LNCaP clone FGC (cell line): ENCODE measurements at regions not wholly inside any gene's neighbourhood (a gene's known extent, or its start where the extent isn't known, plus 50 kb on each side); places are given as distances from the start of the nearest gene placed in this dataset.
"Not testable (repeated sequence)": the region's sequence is repeated elsewhere in the genome, so short reads cannot be mapped to it uniquely, and the experiment has no call there.

Source experiments
- DNase-seq: peaks from one replicate; pipeline ENCODE4 v3.0.0-alpha.2; 2011; ENCODE audit warnings: low read depth
- H3K4me3 ChIP-seq: 2 replicates; pipeline ENCODE4 v1.5.1; 2011; ENCODE audit warnings: mild to moderate bottlenecking, low read depth, low read length, control low read depth
- TF ChIP-seq, protein P1 (sequence below): IDR thresholded peaks from 2 replicates; pipeline ENCODE4 v1.5.1; 2012; ENCODE audit warnings: mild to moderate bottlenecking; ENCODE audit not compliant: control insufficient read depth, insufficient read depth; ENCODE audit errors: extremely low read depth

DNA sequence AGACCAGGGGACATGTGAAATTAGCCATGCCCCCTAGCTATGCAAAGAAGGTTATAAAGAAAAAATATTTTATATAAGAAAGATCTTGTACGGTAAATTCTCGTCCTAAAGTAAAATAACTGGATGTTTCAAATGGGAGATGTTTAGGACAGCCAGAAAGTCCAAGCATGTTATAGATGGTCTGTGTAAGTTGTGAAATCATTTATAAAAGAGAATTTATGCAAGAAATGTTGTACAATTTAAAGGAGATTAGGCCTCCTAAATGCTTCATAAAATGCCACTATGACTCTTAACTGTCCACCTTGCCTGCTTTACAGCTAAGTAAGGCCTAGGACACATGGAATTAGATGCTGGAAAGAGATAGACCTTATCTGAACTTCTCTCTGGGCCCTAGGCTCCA lies 118.1 kb upstream of the POGK start:
- H3K4me3 ChIP-seq, result no peak overlapping the region
- no peak for DNase-seq
- TF ChIP-seq, protein P1, sequence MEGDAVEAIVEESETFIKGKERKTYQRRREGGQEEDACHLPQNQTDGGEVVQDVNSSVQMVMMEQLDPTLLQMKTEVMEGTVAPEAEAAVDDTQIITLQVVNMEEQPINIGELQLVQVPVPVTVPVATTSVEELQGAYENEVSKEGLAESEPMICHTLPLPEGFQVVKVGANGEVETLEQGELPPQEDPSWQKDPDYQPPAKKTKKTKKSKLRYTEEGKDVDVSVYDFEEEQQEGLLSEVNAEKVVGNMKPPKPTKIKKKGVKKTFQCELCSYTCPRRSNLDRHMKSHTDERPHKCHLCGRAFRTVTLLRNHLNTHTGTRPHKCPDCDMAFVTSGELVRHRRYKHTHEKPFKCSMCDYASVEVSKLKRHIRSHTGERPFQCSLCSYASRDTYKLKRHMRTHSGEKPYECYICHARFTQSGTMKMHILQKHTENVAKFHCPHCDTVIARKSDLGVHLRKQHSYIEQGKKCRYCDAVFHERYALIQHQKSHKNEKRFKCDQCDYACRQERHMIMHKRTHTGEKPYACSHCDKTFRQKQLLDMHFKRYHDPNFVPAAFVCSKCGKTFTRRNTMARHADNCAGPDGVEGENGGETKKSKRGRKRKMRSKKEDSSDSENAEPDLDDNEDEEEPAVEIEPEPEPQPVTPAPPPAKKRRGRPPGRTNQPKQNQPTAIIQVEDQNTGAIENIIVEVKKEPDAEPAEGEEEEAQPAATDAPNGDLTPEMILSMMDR, result no peak

- no peak overlapping the region for H3K4me3 ChIP-seq
- DNase-seq, result no peak
- TF ChIP-seq, protein P1, result peak; percentile 35; the same call in 1 of the 2 replicates
These were observed 108.9 kb upstream of the POGK start for GRCh38 chr1:166730299-166730888.

GRCh38 chr1:166738140-166738539 lies 101.1 kb upstream of the POGK start:
- no peak overlapping the region for H3K4me3 ChIP-seq
- TF ChIP-seq, protein P1, result no peak
- DNase-seq, result no peak

DNA sequence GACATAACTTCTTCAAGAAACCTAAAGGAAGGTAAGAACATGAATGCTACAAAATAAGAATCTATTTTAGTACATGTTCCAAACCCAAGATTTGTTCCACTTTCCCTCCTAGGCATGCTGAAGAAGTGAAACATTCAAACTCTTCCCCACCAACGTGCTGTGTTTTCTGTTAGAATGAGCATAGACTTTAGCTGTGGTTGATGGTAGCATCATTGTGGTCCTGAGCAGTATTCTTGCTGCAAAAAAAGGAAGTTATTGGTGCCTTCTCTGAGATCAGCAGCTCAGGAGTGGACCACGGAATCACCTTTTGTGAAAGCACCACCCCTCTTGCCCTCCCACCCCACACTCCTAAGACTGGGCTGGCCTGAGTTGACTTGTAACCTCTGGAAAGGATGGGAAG lies 100.4 kb upstream of the POGK start:
- no peak for DNase-seq
- no peak overlapping the region for H3K4me3 ChIP-seq
- TF ChIP-seq, protein P1, result no peak

GRCh38 chr1:166740668-166741276 lies 98.5 kb upstream of the POGK start:
- TF ChIP-seq, protein P1, result no peak
- DNase-seq, result no peak

GRCh38 chr1:166763318-166763717 lies 76.0 kb upstream of the POGK start:
- DNase-seq, result no peak
- H3K4me3 ChIP-seq, result no peak overlapping the region
- TF ChIP-seq, protein P1, result no peak

More at GRCh38 chr1:166740668-166741276, 98.5 kb upstream of the POGK start:
- no peak overlapping the region for H3K4me3 ChIP-seq

DNA sequence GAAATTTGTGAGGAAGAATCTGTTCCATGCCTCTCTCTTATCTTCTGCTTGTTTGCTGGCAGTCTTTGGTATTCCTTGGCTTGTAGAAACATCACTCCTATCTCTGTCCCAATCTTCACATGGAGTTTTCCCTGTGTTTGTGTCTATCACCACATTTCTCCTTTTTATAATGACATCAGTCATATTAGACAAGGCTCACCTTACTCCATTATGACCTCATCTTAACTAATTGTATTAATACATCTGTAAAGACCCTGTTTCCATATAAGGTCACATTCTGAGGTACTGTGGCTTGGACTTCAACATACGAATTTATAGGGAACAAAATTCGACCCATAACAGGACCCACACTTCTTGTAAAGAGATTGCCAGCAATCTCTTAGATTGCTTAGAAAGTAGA lies 72.3 kb upstream of the POGK start:
- DNase-seq, result no peak
- TF ChIP-seq, protein P1, result no peak
- no peak overlapping the region for H3K4me3 ChIP-seq

DNA sequence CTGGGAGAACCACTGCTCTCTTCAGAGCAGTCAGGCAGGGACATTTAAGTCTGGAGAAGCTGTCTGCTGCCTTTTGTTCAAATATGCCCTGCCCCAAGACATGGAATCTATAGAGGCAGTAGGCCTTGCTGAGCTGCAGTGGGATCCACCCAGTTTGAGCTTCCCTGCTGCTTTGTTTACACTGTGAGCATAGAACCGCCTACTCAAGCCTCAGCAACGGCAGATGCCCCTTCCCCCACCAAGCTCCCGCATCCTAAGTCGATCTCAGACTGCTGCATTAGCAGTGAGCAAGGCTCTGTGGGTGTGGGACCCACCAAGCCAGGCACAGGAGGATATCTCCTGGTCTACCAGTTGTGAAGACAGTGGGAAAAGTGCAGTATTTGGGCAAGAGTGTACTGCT lies 54.6 kb upstream of the POGK start:
- DNase-seq, H3K4me3 ChIP-seq: not testable (repeated sequence)
